Stomach (tissue), 4 donors: ENCODE measurements at regions not wholly inside any gene's neighbourhood (a gene's known extent, or its start where the extent isn't known, plus 50 kb on each side); places are given as distances from the start of the nearest gene placed in this dataset.

Source experiments
- EP300 ChIP-seq: sonication (generic); formaldehyde crosslinking; IDR thresholded peaks from one replicate; pipeline ENCODE4 v1.6.1; 2017; ENCODE audit warnings: antibody characterized with exemption
- POLR2AphosphoS5 ChIP-seq, 3 donors: sonication (generic); formaldehyde crosslinking; IDR thresholded peaks; one replicate each; pipeline ENCODE4 v1.6.1; 2016; ENCODE audit warnings: antibody characterized with exemption in 3 of 3
- TF ChIP-seq, protein P1 (sequence below), 7 experiments: fragments of 450-650 bp in 4 of 7; fragments of 200-600 bp in 3 of 7; sonication (generic) in 3 of 7; IDR thresholded peaks; one replicate each; pipeline ENCODE4 v1.5.1; 2016 to 2019; ENCODE audit warnings: antibody characterized with exemption in 7 of 7, control low read depth in 2 of 7, mild to moderate bottlenecking in 1 of 7

DNA sequence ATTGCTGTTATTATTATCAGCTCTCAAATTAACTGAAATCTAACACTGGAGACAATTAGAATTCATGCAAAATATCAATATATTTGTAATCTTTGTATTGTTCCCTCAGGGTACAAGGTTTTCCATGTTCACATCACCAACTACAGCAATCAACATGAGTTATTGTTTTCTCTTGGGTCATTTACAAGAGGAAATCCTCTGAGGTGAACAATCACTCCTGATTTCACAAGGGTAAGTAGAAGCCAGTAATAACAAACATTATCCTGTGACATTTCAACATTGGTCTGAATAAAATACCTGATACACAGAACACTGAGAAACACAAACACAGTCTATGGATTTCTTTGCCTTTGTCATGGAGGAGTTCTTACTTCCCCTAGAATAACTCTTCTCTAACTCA lies 174.0 kb downstream of the SUCNR1 start:
- TF ChIP-seq, protein P1, sequence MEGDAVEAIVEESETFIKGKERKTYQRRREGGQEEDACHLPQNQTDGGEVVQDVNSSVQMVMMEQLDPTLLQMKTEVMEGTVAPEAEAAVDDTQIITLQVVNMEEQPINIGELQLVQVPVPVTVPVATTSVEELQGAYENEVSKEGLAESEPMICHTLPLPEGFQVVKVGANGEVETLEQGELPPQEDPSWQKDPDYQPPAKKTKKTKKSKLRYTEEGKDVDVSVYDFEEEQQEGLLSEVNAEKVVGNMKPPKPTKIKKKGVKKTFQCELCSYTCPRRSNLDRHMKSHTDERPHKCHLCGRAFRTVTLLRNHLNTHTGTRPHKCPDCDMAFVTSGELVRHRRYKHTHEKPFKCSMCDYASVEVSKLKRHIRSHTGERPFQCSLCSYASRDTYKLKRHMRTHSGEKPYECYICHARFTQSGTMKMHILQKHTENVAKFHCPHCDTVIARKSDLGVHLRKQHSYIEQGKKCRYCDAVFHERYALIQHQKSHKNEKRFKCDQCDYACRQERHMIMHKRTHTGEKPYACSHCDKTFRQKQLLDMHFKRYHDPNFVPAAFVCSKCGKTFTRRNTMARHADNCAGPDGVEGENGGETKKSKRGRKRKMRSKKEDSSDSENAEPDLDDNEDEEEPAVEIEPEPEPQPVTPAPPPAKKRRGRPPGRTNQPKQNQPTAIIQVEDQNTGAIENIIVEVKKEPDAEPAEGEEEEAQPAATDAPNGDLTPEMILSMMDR (IDR thresholded peaks at IDR 0.05) = no peak
- TF ChIP-seq EP300 (no peak), POLR2AphosphoS5 (IDR thresholded peaks at IDR 0.05) (no peak)
